HL-60 (cell line): ENCODE measurements at regions not wholly inside any gene's neighbourhood (a gene's known extent, or its start where the extent isn't known, plus 50 kb on each side); places are given as distances from the start of the nearest gene placed in this dataset.

Experiments used
- CTCF ChIP-seq: IDR thresholded peaks from one replicate; pipeline ENCODE4 v1.5.1; 2011; ENCODE audit warnings: low read length, control low read depth, inconsistent platforms; ENCODE audit not compliant: insufficient read depth
- POLR2AphosphoS5 ChIP-seq: IDR thresholded peaks from 2 replicates; pipeline ENCODE4 v1.6.1; 2012; ENCODE audit warnings: low read depth
- TF ChIP-seq, protein P1 (sequence below): IDR thresholded peaks from 2 replicates; pipeline ENCODE4 v1.6.1; 2012; ENCODE audit warnings: low read depth; ENCODE audit not compliant: insufficient replicate concordance

GRCh38 chr3:22659651-22660475 lies 543.3 kb upstream of the UBE2E2 start:
- TF ChIP-seq CTCF, result no peak
- no peak for TF ChIP-seq POLR2AphosphoS5
- TF ChIP-seq, protein P1, sequence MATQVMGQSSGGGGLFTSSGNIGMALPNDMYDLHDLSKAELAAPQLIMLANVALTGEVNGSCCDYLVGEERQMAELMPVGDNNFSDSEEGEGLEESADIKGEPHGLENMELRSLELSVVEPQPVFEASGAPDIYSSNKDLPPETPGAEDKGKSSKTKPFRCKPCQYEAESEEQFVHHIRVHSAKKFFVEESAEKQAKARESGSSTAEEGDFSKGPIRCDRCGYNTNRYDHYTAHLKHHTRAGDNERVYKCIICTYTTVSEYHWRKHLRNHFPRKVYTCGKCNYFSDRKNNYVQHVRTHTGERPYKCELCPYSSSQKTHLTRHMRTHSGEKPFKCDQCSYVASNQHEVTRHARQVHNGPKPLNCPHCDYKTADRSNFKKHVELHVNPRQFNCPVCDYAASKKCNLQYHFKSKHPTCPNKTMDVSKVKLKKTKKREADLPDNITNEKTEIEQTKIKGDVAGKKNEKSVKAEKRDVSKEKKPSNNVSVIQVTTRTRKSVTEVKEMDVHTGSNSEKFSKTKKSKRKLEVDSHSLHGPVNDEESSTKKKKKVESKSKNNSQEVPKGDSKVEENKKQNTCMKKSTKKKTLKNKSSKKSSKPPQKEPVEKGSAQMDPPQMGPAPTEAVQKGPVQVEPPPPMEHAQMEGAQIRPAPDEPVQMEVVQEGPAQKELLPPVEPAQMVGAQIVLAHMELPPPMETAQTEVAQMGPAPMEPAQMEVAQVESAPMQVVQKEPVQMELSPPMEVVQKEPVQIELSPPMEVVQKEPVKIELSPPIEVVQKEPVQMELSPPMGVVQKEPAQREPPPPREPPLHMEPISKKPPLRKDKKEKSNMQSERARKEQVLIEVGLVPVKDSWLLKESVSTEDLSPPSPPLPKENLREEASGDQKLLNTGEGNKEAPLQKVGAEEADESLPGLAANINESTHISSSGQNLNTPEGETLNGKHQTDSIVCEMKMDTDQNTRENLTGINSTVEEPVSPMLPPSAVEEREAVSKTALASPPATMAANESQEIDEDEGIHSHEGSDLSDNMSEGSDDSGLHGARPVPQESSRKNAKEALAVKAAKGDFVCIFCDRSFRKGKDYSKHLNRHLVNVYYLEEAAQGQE, result no peak
